Testis (tissue), 2 donors: ENCODE measurements at regions not wholly inside any gene's neighbourhood (a gene's known extent, or its start where the extent isn't known, plus 50 kb on each side); places are given as distances from the start of the nearest gene placed in this dataset.
A peak's percentile ranks its signal among the peaks of the same experiment; 100 is the strongest.

ENCODE experiments used
- DNase-seq: peaks from one replicate; pipeline ENCODE4 v3.0.0-alpha.2; 2019
- H3K27ac ChIP-seq, 2 donors: fragments of 200-600 bp; sonication (generic); one replicate each; pipeline ENCODE4 v1.5.1; 2019
- H3K27me3 ChIP-seq: fragments of 200-600 bp; sonication (generic); one replicate; pipeline ENCODE4 v1.5.1; 2019
- H3K36me3 ChIP-seq: fragments of 200-600 bp; sonication (generic); one replicate; pipeline ENCODE4 v1.5.1; 2017; ENCODE audit warnings: low read depth; ENCODE audit errors: missing control alignments
- H3K4me1 ChIP-seq: fragments of 200-600 bp; sonication (generic); one replicate; pipeline ENCODE4 v1.5.1; 2019
- H3K4me3 ChIP-seq, 2 donors: fragments of 200-600 bp; sonication (generic); one replicate each; pipeline ENCODE4 v1.5.1; 2017 to 2019
- H3K9me3 ChIP-seq: fragments of 200-600 bp; sonication (generic); one replicate; pipeline ENCODE4 v1.5.1; 2017
- POLR2A ChIP-seq: fragments of 450-650 bp; IDR thresholded peaks from one replicate; pipeline ENCODE4 v1.6.1; 2017; ENCODE audit warnings: antibody characterized with exemption, mild to moderate bottlenecking, moderate library complexity
- WGBS, 2 donors: methylation state at CpG; one replicate each; pipeline ENCODE4 v1.1.5; 2018; 5-methylcytosine and 5-hydroxymethylcytosine counted together
- intact Hi-C: fragments of 100-400 bp; cut with DNase I; formaldehyde crosslinking; loops from one replicate; pipeline ENCODE4 v1.15.1; 2023; ENCODE audit warnings: low total_unique reads
- TF ChIP-seq, protein P1 (sequence below), 3 experiments: fragments of 450-650 bp in 2 of 3; fragments of 200-600 bp in 1 of 3; sonication (generic) in 1 of 3; IDR thresholded peaks; one replicate each; pipeline ENCODE4 v1.5.1; 2016 to 2019; ENCODE audit warnings: antibody characterized with exemption in 3 of 3, mild to moderate bottlenecking in 2 of 3, moderate library complexity in 1 of 3

DNA sequence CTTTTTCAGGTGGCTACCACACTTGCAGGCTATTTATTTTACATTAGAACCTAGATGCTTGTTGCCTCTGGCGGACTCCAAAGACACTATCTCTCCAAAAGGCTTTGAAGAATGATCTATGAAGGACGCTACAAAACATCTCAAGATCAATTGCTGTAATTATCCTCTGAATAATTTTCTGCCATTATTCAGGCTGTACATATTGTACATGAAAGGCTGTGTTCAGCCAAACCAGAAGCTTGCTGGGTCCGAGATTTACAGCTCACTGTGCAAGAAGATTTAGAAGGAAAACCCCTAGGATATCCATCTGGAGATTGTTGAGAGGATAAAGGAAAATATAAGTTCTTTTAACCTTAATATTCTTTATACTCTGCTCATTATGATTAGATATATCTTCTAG is 523.6 kb upstream of the PLXNA2 start:
- Histone ChIP-seq H3K27ac (no peak overlapping the region), H3K4me3 (no peak overlapping the region), H3K36me3 (no peaks in the 10 kb centered on the region), H3K27me3 (no peaks in the 10 kb centered on the region), H3K4me1 (no peaks in the 10 kb centered on the region), H3K9me3 (no peaks in the 10 kb centered on the region)
- DNase-seq: no peak
- 56 to 61% methylated on average over 3 of the region's 3 CpGs for WGBS, 2 donors
- intact Hi-C loops: no loop called here
- TF ChIP-seq, protein P1, sequence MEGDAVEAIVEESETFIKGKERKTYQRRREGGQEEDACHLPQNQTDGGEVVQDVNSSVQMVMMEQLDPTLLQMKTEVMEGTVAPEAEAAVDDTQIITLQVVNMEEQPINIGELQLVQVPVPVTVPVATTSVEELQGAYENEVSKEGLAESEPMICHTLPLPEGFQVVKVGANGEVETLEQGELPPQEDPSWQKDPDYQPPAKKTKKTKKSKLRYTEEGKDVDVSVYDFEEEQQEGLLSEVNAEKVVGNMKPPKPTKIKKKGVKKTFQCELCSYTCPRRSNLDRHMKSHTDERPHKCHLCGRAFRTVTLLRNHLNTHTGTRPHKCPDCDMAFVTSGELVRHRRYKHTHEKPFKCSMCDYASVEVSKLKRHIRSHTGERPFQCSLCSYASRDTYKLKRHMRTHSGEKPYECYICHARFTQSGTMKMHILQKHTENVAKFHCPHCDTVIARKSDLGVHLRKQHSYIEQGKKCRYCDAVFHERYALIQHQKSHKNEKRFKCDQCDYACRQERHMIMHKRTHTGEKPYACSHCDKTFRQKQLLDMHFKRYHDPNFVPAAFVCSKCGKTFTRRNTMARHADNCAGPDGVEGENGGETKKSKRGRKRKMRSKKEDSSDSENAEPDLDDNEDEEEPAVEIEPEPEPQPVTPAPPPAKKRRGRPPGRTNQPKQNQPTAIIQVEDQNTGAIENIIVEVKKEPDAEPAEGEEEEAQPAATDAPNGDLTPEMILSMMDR (IDR thresholded peaks at IDR 0.05): no peak
- no peak for TF ChIP-seq POLR2A

DNA sequence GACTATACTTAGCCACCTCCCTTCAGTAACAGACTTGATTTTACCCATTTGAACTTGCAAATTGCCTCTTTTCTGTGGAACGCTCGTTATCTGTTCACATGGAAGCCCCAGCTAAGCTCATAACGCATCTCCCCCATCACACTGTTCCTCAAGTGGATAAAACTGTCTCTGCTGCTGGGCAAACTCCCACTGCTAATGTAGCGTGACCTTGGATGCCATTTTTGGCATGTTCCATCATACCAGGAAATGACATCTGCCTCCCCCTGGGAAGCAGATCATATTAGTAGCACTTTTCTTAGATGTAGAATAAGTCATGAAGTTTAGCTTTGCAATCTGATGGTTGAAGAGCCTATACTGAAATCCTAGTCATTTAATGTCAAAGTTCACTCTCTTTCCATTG is 528.7 kb upstream of the PLXNA2 start:
- Histone ChIP-seq H3K36me3 (no peaks in the 10 kb centered on the region), H3K27me3 (no peaks in the 10 kb centered on the region), H3K27ac (no peak overlapping the region), H3K9me3 (no peaks in the 10 kb centered on the region), H3K4me3 (no peak overlapping the region), H3K4me1 (no peaks in the 10 kb centered on the region)
- intact Hi-C loops: no loop called here
- WGBS, 2 donors: 46 to 48% methylated on average over 4 of the region's 4 CpGs
- peak; percentile 21 for DNase-seq
- no peak for TF ChIP-seq POLR2A
- TF ChIP-seq, protein P1 (IDR thresholded peaks at IDR 0.05): no peak

DNA sequence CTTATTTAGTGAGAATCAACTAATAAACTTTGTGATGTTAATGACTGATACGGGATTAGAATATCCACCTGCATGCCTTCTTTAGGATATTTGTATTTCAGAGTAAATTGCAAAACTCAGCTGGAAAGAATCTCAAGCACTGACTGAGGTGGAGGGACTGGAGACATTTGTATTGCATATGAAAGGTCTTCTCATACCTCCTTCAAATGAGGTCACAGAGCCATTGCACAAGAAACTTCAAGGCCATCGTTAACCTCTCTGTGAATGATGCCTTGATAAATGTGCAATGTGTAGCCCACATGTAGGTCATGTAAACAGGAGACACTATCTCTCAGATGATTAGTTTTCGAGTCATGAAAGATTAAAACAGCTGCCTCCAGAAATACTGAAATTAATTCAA is 531.7 kb upstream of the PLXNA2 start:
- intact Hi-C loops: no loop called here
- TF ChIP-seq, protein P1 (IDR thresholded peaks at IDR 0.05): no peak
- TF ChIP-seq POLR2A: no peak
- H3K9me3 ChIP-seq: no peaks in the 10 kb centered on the region
- no peaks in the 10 kb centered on the region for H3K4me1 ChIP-seq
- no peak for DNase-seq
- H3K27ac ChIP-seq: no peak overlapping the region
- no peaks in the 10 kb centered on the region for H3K36me3 ChIP-seq
- H3K4me3 ChIP-seq: no peak overlapping the region
- H3K27me3 ChIP-seq: no peaks in the 10 kb centered on the region
- 67 to 69% methylated on average over 3 of the region's 3 CpGs for WGBS, 2 donors

DNA sequence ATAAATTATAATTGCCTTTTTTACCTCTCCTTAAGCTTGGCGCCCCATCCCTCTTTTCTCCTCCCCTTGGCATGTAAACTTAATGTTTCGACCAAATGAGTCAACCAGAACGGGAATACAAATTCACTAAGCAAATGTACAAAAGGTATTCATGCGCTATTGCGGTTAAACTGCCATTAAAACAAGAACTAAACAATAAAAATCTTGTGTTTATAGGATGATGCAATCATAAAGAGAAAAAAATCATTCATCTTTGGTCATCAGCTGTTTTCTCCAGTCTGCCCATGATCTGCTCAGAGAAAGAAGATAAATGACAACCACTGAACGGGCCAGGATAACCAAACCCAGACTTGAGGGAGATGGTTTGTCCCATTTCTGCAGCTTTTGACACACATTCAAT is 534.2 kb upstream of the PLXNA2 start:
- H3K9me3 ChIP-seq: no peaks in the 10 kb centered on the region
- no peaks in the 10 kb centered on the region for H3K36me3 ChIP-seq
- intact Hi-C loops: no loop called here
- H3K4me3 ChIP-seq: no peak overlapping the region
- WGBS, 2 donors: 91 to 92% methylated on average over 6 of the region's 6 CpGs
- H3K27me3 ChIP-seq: no peaks in the 10 kb centered on the region
- no peaks in the 10 kb centered on the region for H3K4me1 ChIP-seq
- no peak for TF ChIP-seq POLR2A
- TF ChIP-seq, protein P1 (IDR thresholded peaks at IDR 0.05): no peak
- no peak overlapping the region for H3K27ac ChIP-seq
- no peak for DNase-seq

DNA sequence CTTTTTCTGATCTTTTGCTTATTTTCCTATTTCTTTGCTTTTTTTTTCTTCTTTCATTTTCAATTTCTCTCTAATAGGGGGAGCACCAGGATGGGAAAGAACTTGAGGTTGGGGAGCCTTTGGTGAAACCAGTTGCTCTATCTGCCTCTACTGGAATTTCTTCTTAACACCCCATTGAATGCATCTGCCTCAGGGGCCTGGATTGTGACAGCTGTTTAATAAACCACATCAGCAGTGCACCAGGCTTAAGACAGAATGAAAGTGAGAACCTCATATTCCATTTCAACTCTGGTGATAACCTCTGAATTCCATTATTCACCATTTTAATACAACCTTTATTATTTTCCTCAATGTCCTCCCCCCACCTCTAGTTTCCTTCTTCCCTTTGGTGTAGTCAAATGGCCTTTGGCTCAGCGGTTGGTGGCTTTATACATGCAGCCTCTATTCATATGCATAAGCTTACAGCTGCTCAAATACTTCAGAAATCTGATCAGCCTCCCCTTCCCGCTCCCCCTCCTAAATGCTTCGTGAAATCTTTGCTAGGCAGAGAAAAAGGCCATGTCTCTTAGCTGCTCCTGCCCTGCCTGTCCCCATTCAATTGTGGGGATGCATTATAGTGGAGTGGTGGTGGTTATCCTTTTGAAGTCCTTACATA is 537.3 kb upstream of the PLXNA2 start:
- no peaks in the 10 kb centered on the region for H3K27me3 ChIP-seq
- no peak for TF ChIP-seq POLR2A
- TF ChIP-seq, protein P1 (IDR thresholded peaks at IDR 0.05): no peak

More for the DNA sequence above, 537.3 kb upstream of the PLXNA2 start:
- Histone ChIP-seq H3K9me3 (no peaks in the 10 kb centered on the region), H3K4me1 (no peaks in the 10 kb centered on the region), H3K36me3 (no peaks in the 10 kb centered on the region), H3K4me3 (no peak overlapping the region), H3K27ac (no peak overlapping the region)
- intact Hi-C loops: no loop called here
- no peak for DNase-seq
- 57 to 59% methylated on average over 3 of the region's 3 CpGs for WGBS, 2 donors
